ENCODE measurements at regions not wholly inside any gene's neighbourhood (a gene's known extent, or its start where the extent isn't known, plus 50 kb on each side); places are given as distances from the start of the nearest gene placed in this dataset.

GRCh38 chr11:10925149-10925926, 67.5 kb upstream of the ZBED5 start:
- TF ChIP-seq GATA3 (IDR thresholded peaks at IDR 0.05; ENCODE audit: low read depth, low read length) (no peak), GATA2 (IDR thresholded peaks at IDR 0.05; ENCODE audit: low read depth, low read length) (no peak)

All from SH-SY5Y (cell line).